PC-3 (cell line): ENCODE measurements at regions not wholly inside any gene's neighbourhood (a gene's known extent, or its start where the extent isn't known, plus 50 kb on each side); places are given as distances from the start of the nearest gene placed in this dataset.

Source experiments
- EZH2 ChIP-seq: fragments of 300-600 bp; sonication (generic); IDR thresholded peaks from one replicate; pipeline ENCODE4 v1.6.1; 2017; ENCODE audit warnings: antibody characterized with exemption, mild to moderate bottlenecking, low read length; ENCODE audit not compliant: unreplicated experiment
- EZH2phosphoT487 ChIP-seq: fragments of 300-600 bp; sonication (generic); IDR thresholded peaks from 2 replicates; pipeline ENCODE4 v1.6.1; 2018; ENCODE audit warnings: mild to moderate bottlenecking, antibody characterized with exemption, low read length, borderline replicate concordance
- TF ChIP-seq, protein P1 (sequence below): fragments of 300-600 bp; sonication (generic); conservative IDR thresholded peaks from 2 replicates; pipeline ENCODE4 v1.5.1; 2017; ENCODE audit warnings: antibody characterized with exemption, low read depth, mild to moderate bottlenecking, low read length

DNA sequence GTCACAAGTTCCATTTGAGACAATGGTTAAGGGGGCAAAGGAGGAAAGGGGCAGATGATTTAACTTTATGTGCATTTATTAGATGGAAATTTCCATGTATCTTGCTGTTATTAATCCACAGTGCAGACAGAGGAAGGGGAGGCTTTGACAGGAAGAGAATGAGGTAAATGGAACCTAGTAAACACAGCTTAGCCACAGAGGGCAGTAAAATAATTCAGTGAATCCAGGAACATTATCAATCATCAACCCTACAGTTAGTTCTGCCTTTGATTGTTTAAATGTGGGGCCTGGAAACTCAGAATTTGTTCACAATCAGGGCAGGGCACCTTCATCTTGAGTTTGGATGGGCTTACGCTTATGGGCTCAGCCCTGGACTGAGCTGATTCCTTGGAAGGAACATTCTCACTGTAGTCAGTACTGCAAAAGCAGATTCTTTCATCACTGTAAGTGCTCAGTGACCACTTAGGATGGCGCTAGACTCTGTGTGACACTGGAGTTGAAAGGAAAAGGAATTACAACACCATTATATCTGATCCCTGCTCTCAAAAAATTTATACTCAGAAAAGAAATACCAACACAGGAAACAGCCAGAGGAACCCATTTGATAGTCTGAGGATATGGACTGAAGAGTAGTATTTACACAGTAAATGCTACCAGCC, 169.5 kb downstream of the PIK3R1 start:
- TF ChIP-seq, protein P1, sequence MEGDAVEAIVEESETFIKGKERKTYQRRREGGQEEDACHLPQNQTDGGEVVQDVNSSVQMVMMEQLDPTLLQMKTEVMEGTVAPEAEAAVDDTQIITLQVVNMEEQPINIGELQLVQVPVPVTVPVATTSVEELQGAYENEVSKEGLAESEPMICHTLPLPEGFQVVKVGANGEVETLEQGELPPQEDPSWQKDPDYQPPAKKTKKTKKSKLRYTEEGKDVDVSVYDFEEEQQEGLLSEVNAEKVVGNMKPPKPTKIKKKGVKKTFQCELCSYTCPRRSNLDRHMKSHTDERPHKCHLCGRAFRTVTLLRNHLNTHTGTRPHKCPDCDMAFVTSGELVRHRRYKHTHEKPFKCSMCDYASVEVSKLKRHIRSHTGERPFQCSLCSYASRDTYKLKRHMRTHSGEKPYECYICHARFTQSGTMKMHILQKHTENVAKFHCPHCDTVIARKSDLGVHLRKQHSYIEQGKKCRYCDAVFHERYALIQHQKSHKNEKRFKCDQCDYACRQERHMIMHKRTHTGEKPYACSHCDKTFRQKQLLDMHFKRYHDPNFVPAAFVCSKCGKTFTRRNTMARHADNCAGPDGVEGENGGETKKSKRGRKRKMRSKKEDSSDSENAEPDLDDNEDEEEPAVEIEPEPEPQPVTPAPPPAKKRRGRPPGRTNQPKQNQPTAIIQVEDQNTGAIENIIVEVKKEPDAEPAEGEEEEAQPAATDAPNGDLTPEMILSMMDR: no peak
- TF ChIP-seq EZH2: no peak
- no peak for TF ChIP-seq EZH2phosphoT487
